Nephron progenitor cell (in vitro differentiated cells): ENCODE measurements at regions not wholly inside any gene's neighbourhood (a gene's known extent, or its start where the extent isn't known, plus 50 kb on each side); places are given as distances from the start of the nearest gene placed in this dataset.

Source experiments
- DNase-seq: peaks from one replicate; pipeline ENCODE4 v3.0.0; 2021
- H3K27ac Mint-ChIP-seq: 2 replicates; pipeline ENCODE4 v1.8.0; 2021; ENCODE audit warnings: mild to moderate bottlenecking, moderate library complexity, mixed read lengths
- H3K27me3 Mint-ChIP-seq: 2 replicates; pipeline ENCODE4 v1.8.0; 2021; ENCODE audit warnings: mild to moderate bottlenecking, low read depth, mixed read lengths; ENCODE audit not compliant: poor library complexity
- H3K36me3 Mint-ChIP-seq: 2 replicates; pipeline ENCODE4 v1.8.0; 2021; ENCODE audit warnings: low read depth, mixed read lengths
- H3K4me1 Mint-ChIP-seq: 2 replicates; pipeline ENCODE4 v1.8.0; 2021; ENCODE audit warnings: mixed read lengths
- H3K4me3 Mint-ChIP-seq: 2 replicates; pipeline ENCODE4 v1.8.0; 2021; ENCODE audit warnings: mild to moderate bottlenecking, moderate library complexity, mixed read lengths
- H3K9me3 Mint-ChIP-seq: 2 replicates; pipeline ENCODE4 v1.8.0; 2021; ENCODE audit warnings: mild to moderate bottlenecking, moderate library complexity, mixed read lengths
- TF ChIP-seq, protein P1 (sequence below): fragments of 200-600 bp; sonication (generic); IDR thresholded peaks from 2 replicates; pipeline ENCODE4 v1.5.0; 2021; ENCODE audit warnings: antibody characterized with exemption

DNA sequence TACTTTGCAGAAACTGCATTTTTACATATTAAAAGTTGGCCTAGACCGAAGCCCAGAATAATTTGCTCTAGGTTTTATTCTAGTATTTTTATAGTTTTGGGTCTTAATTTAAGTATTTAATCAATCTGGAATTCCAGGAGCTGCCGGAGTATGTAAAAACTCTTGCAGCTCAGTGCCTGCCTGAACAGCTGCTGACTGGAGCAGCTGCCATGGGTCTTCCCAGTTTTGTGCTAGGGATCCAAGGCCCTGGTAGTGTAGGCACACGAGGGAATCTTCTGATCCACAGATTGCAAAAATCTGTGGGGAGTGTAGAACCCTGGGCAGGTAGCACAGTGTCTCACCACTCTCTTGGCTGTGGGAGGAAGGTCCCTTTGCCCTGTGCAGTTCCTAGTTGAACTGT lies 87.0 kb upstream of the HS3ST3A1 start:
- no peak for DNase-seq
- Mint-ChIP-seq H3K36me3 (no peaks in the 10 kb centered on the region), H3K4me3 (no peak overlapping the region), H3K4me1 (no peaks in the 10 kb centered on the region), H3K9me3 (peaks cover 11% of the 10 kb centered on the region), H3K27me3 (peaks cover 11% of the 10 kb centered on the region), H3K27ac (no peak overlapping the region)
- TF ChIP-seq, protein P1, sequence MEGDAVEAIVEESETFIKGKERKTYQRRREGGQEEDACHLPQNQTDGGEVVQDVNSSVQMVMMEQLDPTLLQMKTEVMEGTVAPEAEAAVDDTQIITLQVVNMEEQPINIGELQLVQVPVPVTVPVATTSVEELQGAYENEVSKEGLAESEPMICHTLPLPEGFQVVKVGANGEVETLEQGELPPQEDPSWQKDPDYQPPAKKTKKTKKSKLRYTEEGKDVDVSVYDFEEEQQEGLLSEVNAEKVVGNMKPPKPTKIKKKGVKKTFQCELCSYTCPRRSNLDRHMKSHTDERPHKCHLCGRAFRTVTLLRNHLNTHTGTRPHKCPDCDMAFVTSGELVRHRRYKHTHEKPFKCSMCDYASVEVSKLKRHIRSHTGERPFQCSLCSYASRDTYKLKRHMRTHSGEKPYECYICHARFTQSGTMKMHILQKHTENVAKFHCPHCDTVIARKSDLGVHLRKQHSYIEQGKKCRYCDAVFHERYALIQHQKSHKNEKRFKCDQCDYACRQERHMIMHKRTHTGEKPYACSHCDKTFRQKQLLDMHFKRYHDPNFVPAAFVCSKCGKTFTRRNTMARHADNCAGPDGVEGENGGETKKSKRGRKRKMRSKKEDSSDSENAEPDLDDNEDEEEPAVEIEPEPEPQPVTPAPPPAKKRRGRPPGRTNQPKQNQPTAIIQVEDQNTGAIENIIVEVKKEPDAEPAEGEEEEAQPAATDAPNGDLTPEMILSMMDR = no peak

DNA sequence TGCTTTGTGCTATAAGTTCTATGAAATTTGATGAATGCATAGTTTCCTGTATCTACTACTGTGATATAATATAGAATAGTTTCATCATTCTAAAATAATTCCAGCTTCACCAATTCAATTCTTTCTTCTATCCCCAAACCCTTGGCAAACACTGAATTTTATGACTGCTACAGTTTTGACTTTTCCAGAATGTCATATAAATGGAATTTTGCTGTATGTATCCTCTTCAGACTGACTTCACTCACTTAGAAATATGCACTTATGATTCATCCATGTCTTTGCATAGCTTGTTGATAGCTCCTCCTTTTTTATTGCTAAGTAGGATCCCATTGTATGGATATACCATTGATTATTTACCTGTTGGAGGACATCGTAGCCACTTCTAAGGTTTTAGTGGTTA lies 89.1 kb upstream of the HS3ST3A1 start:
- no peaks in the 10 kb centered on the region for H3K36me3 Mint-ChIP-seq
- H3K4me1 Mint-ChIP-seq = no peaks in the 10 kb centered on the region
- no peak overlapping the region for H3K27ac Mint-ChIP-seq
- H3K27me3 Mint-ChIP-seq = peaks cover 11% of the 10 kb centered on the region
- H3K9me3 Mint-ChIP-seq = peaks cover 19% of the 10 kb centered on the region
- no peak overlapping the region for H3K4me3 Mint-ChIP-seq
- TF ChIP-seq, protein P1 = no peak
- no peak for DNase-seq

DNA sequence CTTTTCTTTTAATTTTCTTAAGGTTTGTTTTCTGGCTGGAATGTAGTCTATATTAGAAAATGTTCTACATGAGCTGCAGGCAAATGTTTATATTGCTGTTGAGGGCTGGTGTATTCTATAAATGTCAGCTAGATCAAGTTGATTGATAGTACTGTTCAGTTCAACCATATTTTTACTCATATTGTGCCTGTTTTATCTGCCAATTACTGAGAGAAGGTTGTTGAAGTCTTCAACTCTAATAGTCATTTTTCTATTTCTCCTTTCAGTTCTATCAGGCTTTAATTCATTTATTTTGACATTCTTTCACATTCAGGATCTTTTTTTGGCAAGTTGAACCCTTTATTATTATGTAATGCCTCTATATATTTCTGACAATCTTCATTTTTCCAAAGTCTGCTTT lies 93.2 kb upstream of the HS3ST3A1 start:
- DNase-seq = no peak
- peaks cover 55% of the 10 kb centered on the region for H3K9me3 Mint-ChIP-seq
- H3K36me3 Mint-ChIP-seq = peaks cover 23% of the 10 kb centered on the region
- no peak overlapping the region for H3K27ac Mint-ChIP-seq
- no peak overlapping the region for H3K4me3 Mint-ChIP-seq
- no peaks in the 10 kb centered on the region for H3K4me1 Mint-ChIP-seq
- H3K27me3 Mint-ChIP-seq = peaks cover 5% of the 10 kb centered on the region
- TF ChIP-seq, protein P1 = no peak

DNA sequence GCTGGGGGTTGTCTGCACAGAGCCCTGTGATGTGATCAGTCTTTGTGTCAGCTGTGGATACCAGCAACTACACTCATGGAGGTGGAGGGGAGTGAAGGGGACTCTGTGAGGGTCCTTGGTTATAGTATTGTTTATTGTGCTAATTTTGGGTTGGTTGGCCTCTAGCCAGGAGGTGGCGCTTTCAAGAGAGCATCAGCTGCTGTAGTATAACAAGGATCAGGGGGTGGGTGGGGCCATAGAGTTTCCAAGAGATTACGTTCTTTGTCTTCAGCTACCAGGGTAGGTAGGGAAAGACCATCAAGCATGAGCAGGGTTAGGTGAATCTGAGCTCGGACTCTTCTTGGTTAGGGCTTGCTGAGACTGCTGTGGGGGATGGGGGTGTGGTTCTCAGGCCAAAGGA lies 97.1 kb upstream of the HS3ST3A1 start:
- TF ChIP-seq, protein P1 = no peak
- H3K4me1 Mint-ChIP-seq = peaks cover 12% of the 10 kb centered on the region
- no peak for DNase-seq
- peaks cover 25% of the 10 kb centered on the region for H3K36me3 Mint-ChIP-seq
- H3K9me3 Mint-ChIP-seq = peaks cover 50% of the 10 kb centered on the region
- H3K27me3 Mint-ChIP-seq = peaks cover 9% of the 10 kb centered on the region
- no peak overlapping the region for H3K4me3 Mint-ChIP-seq
- H3K27ac Mint-ChIP-seq = no peak overlapping the region

DNA sequence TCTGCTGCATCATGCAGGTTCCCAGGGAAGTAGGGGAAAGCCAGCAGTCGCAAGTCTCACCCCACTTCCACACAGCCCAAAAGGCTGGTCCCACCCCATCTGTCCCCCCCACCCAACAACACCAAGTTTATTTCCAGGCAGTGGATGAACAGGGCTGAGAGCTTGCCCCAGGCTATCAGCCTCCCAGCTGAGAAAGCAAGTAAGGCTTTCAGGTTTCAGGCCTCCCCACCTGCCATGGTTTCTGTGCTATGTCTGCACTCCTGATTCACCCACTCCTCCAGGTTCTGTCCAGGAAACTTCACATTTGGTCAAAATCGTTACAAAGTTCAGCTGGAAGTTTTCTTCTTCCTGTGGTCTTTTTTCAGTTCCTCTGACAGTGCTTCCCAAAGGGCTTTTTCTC lies 97.5 kb upstream of the HS3ST3A1 start:
- peaks cover 25% of the 10 kb centered on the region for H3K36me3 Mint-ChIP-seq
- DNase-seq = no peak
- peaks cover 46% of the 10 kb centered on the region for H3K9me3 Mint-ChIP-seq
- H3K27ac Mint-ChIP-seq = no peak overlapping the region
- peaks cover 16% of the 10 kb centered on the region for H3K4me1 Mint-ChIP-seq
- no peak overlapping the region for H3K4me3 Mint-ChIP-seq
- peaks cover 9% of the 10 kb centered on the region for H3K27me3 Mint-ChIP-seq
- TF ChIP-seq, protein P1 = no peak

DNA sequence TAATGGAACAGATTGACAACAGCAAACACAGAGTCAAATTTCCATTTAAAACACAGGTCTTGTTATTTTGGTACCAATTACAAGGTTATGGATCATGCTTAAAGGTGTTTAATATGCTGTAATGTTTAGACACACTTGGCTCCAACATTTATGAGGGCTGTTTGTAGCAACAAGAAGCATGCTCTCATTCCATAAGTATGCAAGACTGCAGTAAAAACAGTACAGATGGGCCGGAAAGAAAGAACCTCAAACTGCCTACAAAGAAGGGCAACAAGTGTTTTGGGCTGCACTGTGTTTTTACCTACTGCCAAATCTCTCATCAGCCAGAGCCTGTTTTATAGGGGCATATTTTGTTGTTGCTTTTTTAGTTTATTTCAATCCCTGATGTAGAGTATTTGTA lies 100.5 kb upstream of the HS3ST3A1 start:
- H3K27ac Mint-ChIP-seq = no peak overlapping the region
- peaks cover 20% of the 10 kb centered on the region for H3K36me3 Mint-ChIP-seq
- TF ChIP-seq, protein P1 = no peak
- peaks cover 9% of the 10 kb centered on the region for H3K27me3 Mint-ChIP-seq
- no peak overlapping the region for H3K4me3 Mint-ChIP-seq
- peaks cover 28% of the 10 kb centered on the region for H3K9me3 Mint-ChIP-seq
- no peak for DNase-seq
- peaks cover 29% of the 10 kb centered on the region for H3K4me1 Mint-ChIP-seq
